Ishikawa (cell line): ENCODE measurements at regions not wholly inside any gene's neighbourhood (a gene's known extent, or its start where the extent isn't known, plus 50 kb on each side); places are given as distances from the start of the nearest gene placed in this dataset.

Experiments
- CEBPB ChIP-seq: IDR thresholded peaks from 2 replicates; pipeline ENCODE4 v1.6.1; 2012
- CREB1 ChIP-seq: IDR thresholded peaks from 2 replicates; pipeline ENCODE4 v1.6.1; 2012; ENCODE audit warnings: low read depth
- EGR1 ChIP-seq: IDR thresholded peaks from 2 replicates; pipeline ENCODE4 v1.6.1; 2012
- EP300 ChIP-seq: IDR thresholded peaks from 2 replicates; pipeline ENCODE4 v1.6.1; 2012; ENCODE audit warnings: borderline replicate concordance
- FOXM1 ChIP-seq: IDR thresholded peaks from 2 replicates; pipeline ENCODE4 v1.6.1; 2012; ENCODE audit warnings: low read depth, borderline replicate concordance
- NFIC ChIP-seq: IDR thresholded peaks from 2 replicates; pipeline ENCODE4 v1.6.1; 2012
- RAD21 ChIP-seq: IDR thresholded peaks from 2 replicates; pipeline ENCODE4 v1.6.1; 2012; ENCODE audit warnings: low read depth
- TAF1 ChIP-seq: IDR thresholded peaks from 2 replicates; pipeline ENCODE4 v1.6.1; 2012; ENCODE audit warnings: low read depth, mild to moderate bottlenecking
- TCF12 ChIP-seq: IDR thresholded peaks from 2 replicates; pipeline ENCODE4 v1.6.1; 2012; ENCODE audit warnings: low read depth
- TEAD4 ChIP-seq: IDR thresholded peaks from 2 replicates; pipeline ENCODE4 v1.6.1; 2012
- USF1 ChIP-seq: IDR thresholded peaks from 2 replicates; pipeline ENCODE4 v1.6.1; 2012
- YY1 ChIP-seq: IDR thresholded peaks from 2 replicates; pipeline ENCODE4 v1.6.1; 2012; ENCODE audit warnings: low read depth
- ZBTB7A ChIP-seq: IDR thresholded peaks from 2 replicates; pipeline ENCODE4 v1.6.1; 2012; ENCODE audit warnings: low read depth
- TF ChIP-seq, protein P1 (sequence below): IDR thresholded peaks from 2 replicates; pipeline ENCODE4 v1.6.1; 2012
- TF ChIP-seq, protein P2 (sequence below): IDR thresholded peaks from 2 replicates; pipeline ENCODE4 v1.6.1; 2012; ENCODE audit warnings: low read depth, mild to moderate bottlenecking

GRCh38 chr16:50880926-50881325 lies 139.0 kb downstream of the CYLD start:
- no peak for TF ChIP-seq TCF12

DNA sequence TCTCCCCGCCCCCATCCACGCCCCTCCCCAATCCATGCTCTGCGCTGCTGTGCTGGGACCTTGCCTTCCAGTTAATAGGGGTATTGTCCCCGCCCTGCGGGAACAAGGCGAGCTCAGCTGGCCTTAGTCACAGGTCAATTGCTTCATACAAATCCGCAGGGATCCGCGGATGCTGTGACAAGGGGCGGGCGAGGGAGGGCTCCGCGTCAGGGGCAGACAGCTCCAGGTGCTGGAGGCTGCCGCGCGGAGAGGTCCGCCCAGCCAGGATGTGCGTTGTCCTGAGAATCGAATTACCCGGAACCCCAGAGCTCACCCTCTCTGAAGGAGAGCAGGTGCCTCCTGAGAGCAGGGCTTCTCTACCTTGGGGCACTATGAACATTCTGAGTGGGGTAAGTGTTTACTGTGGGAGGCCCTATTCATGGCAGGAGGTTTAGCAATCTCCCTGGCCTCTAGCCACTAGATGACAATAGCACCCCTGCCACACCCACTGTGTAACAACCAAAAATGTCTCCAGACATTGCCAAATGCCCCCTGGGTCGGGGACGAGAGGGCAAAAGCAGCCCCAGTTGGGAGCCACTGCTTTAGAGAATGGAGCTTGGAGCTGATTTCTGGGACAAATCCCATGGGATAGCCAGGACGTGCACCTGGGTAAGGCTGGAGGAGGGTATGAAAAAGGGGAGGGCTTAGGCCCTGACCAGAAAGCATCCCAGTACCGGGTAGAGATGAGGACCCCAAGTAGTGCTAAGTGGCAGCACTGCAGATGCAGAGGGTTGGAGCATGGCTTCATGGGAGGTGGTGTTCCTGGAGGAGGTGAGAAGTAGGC lies 138.2 kb downstream of the CYLD start:
- peak; percentile 84 for TF ChIP-seq CEBPB
- TF ChIP-seq TEAD4, result peak; percentile 22; the same call in 1 of the 2 replicates
- TF ChIP-seq TAF1, result 0 out of 2 replicates have a peak, but pooled peaks have one; percentile 28
- peak; percentile 70; the same call in 1 of the 2 replicates for TF ChIP-seq EP300
- TF ChIP-seq YY1, result no peak
- TF ChIP-seq EGR1, result no peak
- TF ChIP-seq NFIC, result peak; percentile 63
- 0 out of 2 replicates have a peak, but pooled peaks have one; percentile 22 for TF ChIP-seq CREB1
- peak; percentile 72 for TF ChIP-seq TCF12

DNA sequence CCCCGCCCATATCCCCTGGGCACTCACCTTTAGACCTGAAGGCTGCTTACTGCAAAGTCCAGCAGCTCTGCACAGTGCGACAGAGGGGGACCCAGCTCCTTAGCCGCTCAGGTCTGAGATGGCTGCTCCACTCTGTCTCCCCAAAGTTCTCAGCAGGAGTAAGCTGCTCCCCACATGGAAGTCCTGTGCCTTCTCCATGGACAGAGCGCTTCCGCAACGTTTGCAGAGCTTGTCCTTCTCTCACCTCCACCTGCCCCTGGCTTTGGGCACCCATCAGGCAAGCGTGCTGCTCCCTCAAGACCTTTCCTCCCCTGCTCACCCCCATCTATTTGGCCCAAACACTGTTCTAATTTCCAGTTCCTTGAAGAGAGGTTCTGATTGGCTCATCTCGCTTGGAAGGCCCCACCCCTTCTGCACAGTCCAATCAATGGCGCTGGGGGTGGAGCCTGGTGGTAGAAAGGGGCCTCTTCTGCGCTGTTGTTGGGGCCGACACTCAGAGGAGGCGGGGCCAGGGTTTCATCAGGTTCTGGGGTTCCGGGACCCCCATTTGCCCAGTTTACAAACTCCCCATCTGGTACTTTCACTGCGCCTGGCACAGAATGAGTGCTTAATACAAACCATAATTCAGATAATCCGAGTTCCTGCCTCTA lies 137.2 kb downstream of the CYLD start:
- TF ChIP-seq YY1, result no peak
- TF ChIP-seq EGR1, result no peak
- no peak for TF ChIP-seq NFIC
- no peak for TF ChIP-seq EP300
- no peak for TF ChIP-seq CEBPB
- no peak for TF ChIP-seq TEAD4
- TF ChIP-seq RAD21, result no peak
- no peak for TF ChIP-seq CREB1
- TF ChIP-seq TCF12, result no peak
- no peak for TF ChIP-seq ZBTB7A
- TF ChIP-seq TAF1, result no peak
- TF ChIP-seq, protein P1, sequence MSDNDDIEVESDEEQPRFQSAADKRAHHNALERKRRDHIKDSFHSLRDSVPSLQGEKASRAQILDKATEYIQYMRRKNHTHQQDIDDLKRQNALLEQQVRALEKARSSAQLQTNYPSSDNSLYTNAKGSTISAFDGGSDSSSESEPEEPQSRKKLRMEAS, result no peak
- TF ChIP-seq, protein P2, sequence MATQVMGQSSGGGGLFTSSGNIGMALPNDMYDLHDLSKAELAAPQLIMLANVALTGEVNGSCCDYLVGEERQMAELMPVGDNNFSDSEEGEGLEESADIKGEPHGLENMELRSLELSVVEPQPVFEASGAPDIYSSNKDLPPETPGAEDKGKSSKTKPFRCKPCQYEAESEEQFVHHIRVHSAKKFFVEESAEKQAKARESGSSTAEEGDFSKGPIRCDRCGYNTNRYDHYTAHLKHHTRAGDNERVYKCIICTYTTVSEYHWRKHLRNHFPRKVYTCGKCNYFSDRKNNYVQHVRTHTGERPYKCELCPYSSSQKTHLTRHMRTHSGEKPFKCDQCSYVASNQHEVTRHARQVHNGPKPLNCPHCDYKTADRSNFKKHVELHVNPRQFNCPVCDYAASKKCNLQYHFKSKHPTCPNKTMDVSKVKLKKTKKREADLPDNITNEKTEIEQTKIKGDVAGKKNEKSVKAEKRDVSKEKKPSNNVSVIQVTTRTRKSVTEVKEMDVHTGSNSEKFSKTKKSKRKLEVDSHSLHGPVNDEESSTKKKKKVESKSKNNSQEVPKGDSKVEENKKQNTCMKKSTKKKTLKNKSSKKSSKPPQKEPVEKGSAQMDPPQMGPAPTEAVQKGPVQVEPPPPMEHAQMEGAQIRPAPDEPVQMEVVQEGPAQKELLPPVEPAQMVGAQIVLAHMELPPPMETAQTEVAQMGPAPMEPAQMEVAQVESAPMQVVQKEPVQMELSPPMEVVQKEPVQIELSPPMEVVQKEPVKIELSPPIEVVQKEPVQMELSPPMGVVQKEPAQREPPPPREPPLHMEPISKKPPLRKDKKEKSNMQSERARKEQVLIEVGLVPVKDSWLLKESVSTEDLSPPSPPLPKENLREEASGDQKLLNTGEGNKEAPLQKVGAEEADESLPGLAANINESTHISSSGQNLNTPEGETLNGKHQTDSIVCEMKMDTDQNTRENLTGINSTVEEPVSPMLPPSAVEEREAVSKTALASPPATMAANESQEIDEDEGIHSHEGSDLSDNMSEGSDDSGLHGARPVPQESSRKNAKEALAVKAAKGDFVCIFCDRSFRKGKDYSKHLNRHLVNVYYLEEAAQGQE, result no peak

DNA sequence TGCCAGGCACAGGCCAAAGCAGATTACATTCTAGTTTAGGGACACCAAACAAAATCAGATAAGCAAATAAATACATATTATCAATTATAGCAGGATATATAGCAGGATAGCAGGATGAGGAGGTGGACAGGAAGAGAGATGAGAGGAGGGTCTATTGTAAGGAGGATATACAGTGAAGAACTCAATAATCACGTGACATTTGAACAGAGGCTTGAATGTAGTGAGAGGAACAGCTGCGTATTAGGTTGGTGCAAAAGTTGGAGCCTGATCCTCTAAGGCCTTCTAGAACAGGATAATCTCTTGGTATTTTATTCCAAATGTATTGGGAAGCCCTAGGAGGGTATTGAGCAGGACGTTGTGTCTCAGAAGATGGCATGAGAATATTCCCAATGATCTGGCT lies 136.7 kb downstream of the CYLD start:
- TF ChIP-seq YY1, result no peak
- no peak for TF ChIP-seq NFIC
- no peak for TF ChIP-seq TAF1
- TF ChIP-seq FOXM1, result no peak
- TF ChIP-seq EP300, result no peak
- no peak for TF ChIP-seq TCF12
- no peak for TF ChIP-seq USF1

DNA sequence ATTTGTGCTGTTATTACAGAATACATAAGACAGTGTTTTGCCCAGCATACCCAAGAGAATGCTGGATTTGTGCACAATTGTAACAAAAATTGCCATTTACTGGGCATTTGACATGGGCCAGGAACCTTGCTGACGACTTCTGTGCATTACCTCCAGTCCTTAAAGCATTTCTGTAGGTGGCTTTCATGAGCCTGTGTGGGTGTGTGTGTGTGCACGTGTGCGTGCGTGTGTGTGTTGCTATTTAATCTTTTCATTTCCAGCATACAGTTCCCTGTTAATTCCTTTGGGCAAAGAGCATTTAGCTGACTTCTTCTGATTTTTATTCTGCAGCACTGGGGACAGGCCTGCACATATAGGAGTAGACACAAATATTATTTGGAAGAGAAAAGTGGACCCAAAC lies 134.4 kb downstream of the CYLD start:
- TF ChIP-seq CREB1, result no peak
- TF ChIP-seq CEBPB, result no peak
- TF ChIP-seq TEAD4, result no peak
- TF ChIP-seq NFIC, result no peak

- TF ChIP-seq NFIC (no peak), USF1 (no peak), FOXM1 (no peak), RAD21 (no peak), CEBPB (no peak), ZBTB7A (no peak), YY1 (no peak), TCF12 (no peak), CREB1 (no peak), TEAD4 (no peak), TAF1 (no peak), EP300 (no peak), EGR1 (no peak)
- TF ChIP-seq, protein P1, result no peak
- TF ChIP-seq, protein P2, result no peak
Observed at GRCh38 chr16:50868577-50868976, 126.7 kb downstream of the CYLD start.
